GM23248 (cell line): ENCODE measurements at regions not wholly inside any gene's neighbourhood (a gene's known extent, or its start where the extent isn't known, plus 50 kb on each side); places are given as distances from the start of the nearest gene placed in this dataset.

Experiments used
- EZH2 ChIP-seq: fragments of 200-600 bp; sonication (generic); IDR thresholded peaks from 2 replicates; pipeline ENCODE4 v1.6.1; 2018; ENCODE audit warnings: antibody characterized with exemption, mild to moderate bottlenecking; ENCODE audit not compliant: insufficient read depth, poor library complexity, severe bottlenecking
- EZH2phosphoT487 ChIP-seq: fragments of 200-600 bp; sonication (generic); IDR thresholded peaks from 2 replicates; pipeline ENCODE4 v1.6.1; 2018; ENCODE audit warnings: antibody characterized with exemption, moderate library complexity, mild to moderate bottlenecking, low read depth; ENCODE audit not compliant: insufficient read depth

GRCh38 chr6:132960720-132961119 is 146.4 kb downstream of the RPS12 start:
- no peak for TF ChIP-seq EZH2
- TF ChIP-seq EZH2phosphoT487: no peak
